Natural killer cell treated with Interleukin-12 subunit alpha and Interleukin-12 subunit beta and Interleukin-15 and Interleukin-18, amount 100 ng/mL, for 72 hours (primary cell): ENCODE measurements at regions not wholly inside any gene's neighbourhood (a gene's known extent, or its start where the extent isn't known, plus 50 kb on each side); places are given as distances from the start of the nearest gene placed in this dataset.
"Not testable (repeated sequence)": the region's sequence is repeated elsewhere in the genome, so short reads cannot be mapped to it uniquely, and the experiment has no call there.

Source experiments
- ATAC-seq, 2 donors: fragments of 150-1000 bp; cut with Tn5 transposase in 1 of 2; sonication (Bioruptor Pico), chemical (Tn5 transposase) in 1 of 2; 2 replicates each; pipeline ENCODE4 v1.10.0; 2021
- DNase-seq: peaks from one replicate; pipeline ENCODE4 v3.0.0; 2022; ENCODE audit warnings: low spot score
- H3K27ac Mint-ChIP-seq, 2 donors: 1 replicate in 1 of 2; 2 replicates in 1 of 2; pipeline ENCODE4 v1.8.0; 2022; ENCODE audit warnings: mixed read lengths in 2 of 2, mild to moderate bottlenecking in 1 of 2, moderate library complexity in 1 of 2
- H3K27me3 Mint-ChIP-seq, 2 donors: 1 replicate in 1 of 2; 2 replicates in 1 of 2; pipeline ENCODE4 v1.8.0; 2022; ENCODE audit warnings: mixed read lengths in 2 of 2
- H3K36me3 Mint-ChIP-seq: one replicate; pipeline ENCODE4 v1.8.0; 2022; ENCODE audit warnings: mixed read lengths
- H3K4me1 Mint-ChIP-seq, 2 donors: 1 replicate in 1 of 2; 2 replicates in 1 of 2; pipeline ENCODE4 v1.8.0; 2022; ENCODE audit warnings: low read depth in 2 of 2, mixed read lengths in 2 of 2, mild to moderate bottlenecking in 1 of 2
- H3K4me3 Mint-ChIP-seq: one replicate; pipeline ENCODE4 v1.8.0; 2022; ENCODE audit warnings: mixed read lengths
- H3K9me3 Mint-ChIP-seq: 2 replicates; pipeline ENCODE4 v1.8.0; 2022; ENCODE audit warnings: mixed read lengths

- Mint-ChIP-seq H3K27ac (no peak overlapping the region), H3K4me3 (no peak overlapping the region), H3K9me3 (peaks cover 23% of the 10 kb centered on the region), H3K4me1 (no peaks in the 10 kb centered on the region), H3K27me3 (no peaks in the 10 kb centered on the region), H3K36me3 (peaks cover 11% of the 10 kb centered on the region)
- no peak for ATAC-seq
- DNase-seq: no peak
Observed at GRCh38 chr15:23797747-23798446, 110.8 kb upstream of the NDN start.

DNA sequence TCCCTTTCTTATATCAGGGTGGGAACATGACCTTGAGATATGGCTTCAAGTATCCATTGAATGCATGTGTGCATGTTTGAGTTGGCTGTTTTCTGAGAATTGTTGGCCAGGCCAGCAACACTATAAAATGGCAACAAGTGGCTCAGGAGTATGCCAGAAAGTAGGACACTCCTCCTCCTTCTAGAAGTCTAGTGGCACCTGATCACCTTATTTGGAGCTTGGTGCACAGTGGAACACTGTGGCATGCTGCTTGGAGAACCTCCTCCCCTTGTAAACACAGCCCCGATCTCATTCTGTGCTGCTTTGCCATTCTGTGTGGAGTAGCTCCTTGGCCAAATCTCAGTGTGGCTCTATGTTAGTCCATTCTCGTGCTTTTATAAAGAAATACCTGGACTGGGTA, 114.8 kb upstream of the NDN start:
- no peak overlapping the region for H3K4me3 Mint-ChIP-seq
- H3K4me1 Mint-ChIP-seq: no peaks in the 10 kb centered on the region
- peaks cover 18% of the 10 kb centered on the region for H3K9me3 Mint-ChIP-seq
- DNase-seq (no peak), ATAC-seq (no peak)
- H3K36me3 Mint-ChIP-seq: peaks cover 9% of the 10 kb centered on the region
- no peaks in the 10 kb centered on the region for H3K27me3 Mint-ChIP-seq
- no peak overlapping the region for H3K27ac Mint-ChIP-seq

DNA sequence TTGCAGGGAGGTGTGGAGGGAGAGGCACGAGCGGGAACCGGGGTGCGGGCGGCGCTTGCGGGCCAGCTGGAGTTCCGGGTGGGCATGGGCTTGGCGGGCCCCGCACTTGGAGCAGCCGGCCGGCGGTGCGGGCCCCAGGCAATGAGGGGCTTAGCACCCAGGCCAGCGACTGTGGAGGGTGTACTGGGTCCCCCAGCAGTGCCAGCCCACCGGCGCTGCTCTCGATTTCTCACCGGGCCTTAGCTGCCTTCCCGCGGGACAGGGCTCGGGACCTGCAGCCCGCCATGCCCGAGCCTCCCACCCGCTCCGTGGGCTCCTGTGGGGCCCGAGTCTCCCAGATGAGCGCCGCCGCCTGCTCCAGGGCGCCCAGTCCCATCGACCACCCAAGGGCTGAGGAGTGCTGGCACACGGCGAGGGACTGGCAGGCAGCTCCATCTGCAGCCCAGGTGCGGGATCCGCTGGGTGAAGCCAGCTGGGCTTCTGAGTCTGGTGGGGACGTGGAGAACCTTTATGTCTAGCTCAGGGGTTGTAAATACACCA, 115.9 kb upstream of the NDN start:
- not testable (repeated sequence) for H3K4me3 Mint-ChIP-seq, H3K27ac Mint-ChIP-seq, DNase-seq, H3K4me1 Mint-ChIP-seq, H3K27me3 Mint-ChIP-seq, ATAC-seq, H3K36me3 Mint-ChIP-seq
- H3K9me3 Mint-ChIP-seq: peaks cover 21% of the 10 kb centered on the region

DNA sequence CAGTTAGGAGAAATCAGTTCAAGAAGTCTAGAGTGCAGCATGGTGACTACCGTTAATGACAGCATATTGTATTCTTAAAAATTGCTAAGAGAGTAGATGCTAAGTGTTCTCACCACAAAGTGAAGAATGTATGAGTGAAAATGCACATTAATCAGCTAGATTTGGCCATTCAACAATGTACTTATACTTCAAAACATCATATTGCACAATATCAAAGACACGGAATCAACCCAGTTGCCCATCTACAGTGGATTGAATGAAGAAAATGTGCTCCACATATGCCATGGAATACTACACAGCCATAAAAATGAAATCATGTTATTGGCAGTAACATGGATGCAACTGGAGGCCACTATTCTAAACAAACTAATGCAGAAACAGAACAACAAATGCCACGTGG, 119.9 kb upstream of the NDN start:
- H3K4me3 Mint-ChIP-seq: no peak overlapping the region
- H3K27me3 Mint-ChIP-seq: no peaks in the 10 kb centered on the region
- no peak for ATAC-seq
- no peak for DNase-seq
- no peaks in the 10 kb centered on the region for H3K4me1 Mint-ChIP-seq
- peaks cover 6% of the 10 kb centered on the region for H3K36me3 Mint-ChIP-seq
- peaks cover 15% of the 10 kb centered on the region for H3K9me3 Mint-ChIP-seq
- no peak overlapping the region for H3K27ac Mint-ChIP-seq

DNA sequence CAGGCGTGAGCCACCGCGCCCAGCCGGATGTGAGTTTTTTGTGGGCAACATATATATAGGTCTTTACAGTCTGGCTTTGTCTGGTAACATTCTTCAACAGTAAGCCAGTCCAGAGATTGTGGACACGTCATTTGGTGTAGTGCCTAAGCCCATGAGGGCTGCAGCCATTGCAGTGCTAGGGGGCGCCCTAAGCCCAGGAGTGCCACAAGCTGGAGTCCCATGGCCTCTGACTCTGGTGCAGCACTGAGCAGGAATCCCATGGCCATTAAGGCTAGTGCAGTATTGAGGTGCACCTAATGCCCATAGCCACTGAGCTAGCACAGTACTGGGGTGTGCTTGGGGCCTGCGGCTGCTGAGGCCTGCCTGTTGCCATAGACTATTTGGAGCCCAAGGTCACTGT, 136.4 kb upstream of the NDN start:
- Mint-ChIP-seq H3K36me3 (no peaks in the 10 kb centered on the region), H3K27me3 (no peaks in the 10 kb centered on the region), H3K27ac (no peak overlapping the region), H3K4me3 (no peak overlapping the region), H3K9me3 (peaks cover 3% of the 10 kb centered on the region), H3K4me1 (no peaks in the 10 kb centered on the region)
- no peak for ATAC-seq
- no peak for DNase-seq

DNA sequence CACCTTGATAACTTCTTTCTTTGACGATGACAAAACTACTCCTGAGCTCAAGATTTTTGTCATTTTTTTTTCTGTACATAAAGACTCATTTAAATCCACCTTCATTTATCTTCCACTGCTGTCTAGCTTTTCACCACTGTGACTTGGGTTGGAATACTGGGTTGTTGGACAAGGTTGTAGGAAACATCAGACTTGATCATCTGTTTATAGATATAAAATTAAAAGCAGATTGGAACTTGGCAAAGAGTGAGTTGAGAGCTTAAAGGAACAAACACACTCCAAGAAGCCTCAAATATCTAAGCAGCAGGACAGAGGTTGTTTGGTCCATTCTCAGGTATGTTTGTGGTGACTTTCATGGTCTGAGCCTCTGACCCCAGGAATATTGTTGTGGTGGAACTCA, 141.7 kb upstream of the NDN start:
- no peak overlapping the region for H3K4me3 Mint-ChIP-seq
- no peak overlapping the region for H3K27ac Mint-ChIP-seq
- no peaks in the 10 kb centered on the region for H3K4me1 Mint-ChIP-seq
- H3K9me3 Mint-ChIP-seq: peaks cover 3% of the 10 kb centered on the region
- ATAC-seq (no peak), DNase-seq (no peak)
- H3K27me3 Mint-ChIP-seq: no peaks in the 10 kb centered on the region
- no peaks in the 10 kb centered on the region for H3K36me3 Mint-ChIP-seq

- DNase-seq (no peak), ATAC-seq (no peak)
- Mint-ChIP-seq H3K4me1 (no peaks in the 10 kb centered on the region), H3K27ac (no peak overlapping the region), H3K9me3 (peaks cover 17% of the 10 kb centered on the region), H3K4me3 (no peak overlapping the region), H3K27me3 (no peaks in the 10 kb centered on the region), H3K36me3 (no peaks in the 10 kb centered on the region)
Observed at GRCh38 chr15:23835953-23836352, 148.8 kb upstream of the NDN start.

DNA sequence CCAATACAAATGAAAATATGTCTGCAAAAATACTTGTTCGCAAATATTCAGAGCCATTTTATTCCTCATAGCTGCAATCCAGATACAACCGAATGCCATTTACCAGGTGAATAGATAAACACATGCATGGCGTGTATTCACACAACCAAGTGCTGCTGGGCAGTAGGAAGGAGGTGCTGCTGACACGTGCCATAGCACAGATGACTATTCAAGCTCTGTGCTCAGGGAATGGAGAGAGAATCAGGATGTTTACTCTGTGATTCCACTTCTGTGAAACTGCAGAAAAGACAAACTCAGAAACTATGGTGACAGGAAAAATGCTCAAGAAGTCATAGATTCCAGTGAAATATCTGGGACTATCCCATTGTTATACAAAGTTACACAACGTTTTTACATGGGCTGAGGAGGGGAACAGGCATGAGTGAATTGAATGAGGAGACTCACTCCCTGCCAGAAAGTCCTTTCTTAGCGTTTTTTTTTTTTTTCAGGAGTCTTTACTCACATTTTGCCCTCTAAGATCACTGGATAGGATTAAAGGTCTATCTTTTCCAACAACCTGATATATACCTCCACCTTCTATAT, 152.9 kb upstream of the NDN start:
- Mint-ChIP-seq H3K36me3 (no peaks in the 10 kb centered on the region), H3K27me3 (no peaks in the 10 kb centered on the region), H3K27ac (no peak overlapping the region), H3K4me3 (no peak overlapping the region), H3K4me1 (no peaks in the 10 kb centered on the region), H3K9me3 (peaks cover 10% of the 10 kb centered on the region)
- ATAC-seq: no peak
- no peak for DNase-seq

- Mint-ChIP-seq H3K27ac (no peak overlapping the region), H3K9me3 (peaks cover 8% of the 10 kb centered on the region), H3K27me3 (no peaks in the 10 kb centered on the region), H3K4me1 (no peaks in the 10 kb centered on the region), H3K36me3 (no peaks in the 10 kb centered on the region), H3K4me3 (no peak overlapping the region)
- no peak for ATAC-seq
- no peak for DNase-seq
Observed at GRCh38 chr15:23846218-23846617, 159.1 kb upstream of the NDN start.

GRCh38 chr15:23850666-23851065, 163.6 kb upstream of the NDN start:
- no peak for DNase-seq
- no peak for ATAC-seq
- Mint-ChIP-seq H3K4me3 (no peak overlapping the region), H3K27me3 (no peaks in the 10 kb centered on the region), H3K27ac (no peak overlapping the region), H3K4me1 (no peaks in the 10 kb centered on the region), H3K9me3 (peaks cover 8% of the 10 kb centered on the region), H3K36me3 (no peaks in the 10 kb centered on the region)

- Mint-ChIP-seq H3K27ac (no peak overlapping the region), H3K36me3 (no peaks in the 10 kb centered on the region), H3K9me3 (peaks cover 8% of the 10 kb centered on the region), H3K4me3 (no peak overlapping the region), H3K27me3 (no peaks in the 10 kb centered on the region), H3K4me1 (no peaks in the 10 kb centered on the region)
- DNase-seq (no peak), ATAC-seq (no peak)
Observed at GRCh38 chr15:23851921-23852320, 164.8 kb upstream of the NDN start.

DNA sequence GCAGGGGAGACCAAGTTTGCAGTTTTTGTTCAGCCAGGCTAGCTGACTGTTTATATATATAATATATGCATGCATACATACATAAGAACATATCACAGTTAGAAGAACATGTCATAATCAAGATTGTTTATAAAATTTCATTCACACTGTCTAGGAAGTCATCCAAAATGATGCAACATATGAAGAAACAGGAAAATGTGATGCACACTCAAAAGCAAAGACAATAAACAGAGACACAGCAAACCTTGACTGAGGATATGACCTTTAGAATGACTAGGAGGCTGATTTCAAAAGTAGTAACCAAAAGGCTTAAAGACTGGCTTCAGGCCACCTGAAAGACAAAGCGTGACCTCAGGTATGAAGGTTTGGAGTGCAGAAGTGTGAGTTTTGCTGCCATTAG, 166.2 kb upstream of the NDN start:
- peaks cover 8% of the 10 kb centered on the region for H3K9me3 Mint-ChIP-seq
- no peaks in the 10 kb centered on the region for H3K4me1 Mint-ChIP-seq
- H3K27me3 Mint-ChIP-seq: no peaks in the 10 kb centered on the region
- no peak overlapping the region for H3K27ac Mint-ChIP-seq
- no peak overlapping the region for H3K4me3 Mint-ChIP-seq
- DNase-seq (no peak), ATAC-seq (no peak)
- H3K36me3 Mint-ChIP-seq: no peaks in the 10 kb centered on the region

DNA sequence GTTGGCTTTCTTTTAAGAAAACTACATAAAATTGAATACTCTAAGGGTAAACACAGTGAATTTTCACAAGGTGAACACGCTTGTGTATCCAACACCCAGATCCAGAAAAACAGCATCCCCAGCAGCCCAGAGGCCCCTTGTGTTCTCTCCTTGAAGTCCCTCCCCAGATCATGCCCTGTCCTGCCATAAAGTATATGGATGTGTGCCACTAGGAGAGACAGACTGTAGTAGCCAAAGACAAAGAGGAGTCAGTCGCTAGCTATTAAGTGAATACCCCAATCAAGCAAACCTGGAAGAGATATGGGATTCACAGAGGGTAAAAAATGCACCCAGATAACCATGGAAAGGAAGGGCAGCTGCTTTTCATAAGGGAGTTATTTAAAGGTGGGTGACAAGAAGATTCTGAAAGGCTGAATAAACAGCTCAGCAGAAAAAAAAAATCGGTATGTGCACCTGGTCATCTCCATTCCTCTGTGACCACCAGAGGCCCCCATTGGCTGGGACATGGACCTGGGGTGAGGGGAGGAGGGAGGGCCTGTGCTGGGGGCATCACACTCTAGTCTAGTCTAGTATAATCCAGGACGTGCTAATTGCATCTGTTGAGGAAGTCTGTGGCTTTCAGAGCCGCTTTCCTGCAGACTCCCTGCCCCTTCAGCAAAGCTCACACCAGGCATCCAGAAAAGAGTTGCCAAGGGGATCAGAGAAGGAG, 167.3 kb upstream of the NDN start:
- DNase-seq: no peak
- H3K4me1 Mint-ChIP-seq: no peaks in the 10 kb centered on the region
- H3K4me3 Mint-ChIP-seq: no peak overlapping the region
- no peak overlapping the region for H3K27ac Mint-ChIP-seq
- H3K27me3 Mint-ChIP-seq: no peaks in the 10 kb centered on the region
- ATAC-seq: no peak
- H3K9me3 Mint-ChIP-seq: peaks cover 3% of the 10 kb centered on the region
- H3K36me3 Mint-ChIP-seq: no peaks in the 10 kb centered on the region

- ATAC-seq (no peak), DNase-seq (no peak)
- Mint-ChIP-seq H3K9me3 (peaks cover 2% of the 10 kb centered on the region), H3K27me3 (no peaks in the 10 kb centered on the region), H3K4me1 (no peaks in the 10 kb centered on the region), H3K4me3 (no peak overlapping the region), H3K36me3 (no peaks in the 10 kb centered on the region), H3K27ac (no peak overlapping the region)
Observed at GRCh38 chr15:23854912-23855659, 168.0 kb upstream of the NDN start.
